Chondrocyte (in vitro differentiated cells): ENCODE measurements at regions not wholly inside any gene's neighbourhood (a gene's known extent, or its start where the extent isn't known, plus 50 kb on each side); places are given as distances from the start of the nearest gene placed in this dataset.
A peak's percentile ranks its signal among the peaks of the same experiment; 100 is the strongest.

Experiments
- DNase-seq: peaks from one replicate; pipeline ENCODE4 v3.0.0; 2021; ENCODE audit warnings: mixed read lengths, low spot score
- H3K27ac Mint-ChIP-seq: one replicate; pipeline ENCODE4 v1.8.0; 2021; ENCODE audit warnings: mild to moderate bottlenecking, moderate library complexity, mixed read lengths; ENCODE audit not compliant: unreplicated experiment
- H3K27me3 Mint-ChIP-seq: 2 replicates; pipeline ENCODE4 v1.8.0; 2021; ENCODE audit warnings: low read depth, mixed read lengths
- H3K36me3 Mint-ChIP-seq: 2 replicates; pipeline ENCODE4 v1.8.0; 2021; ENCODE audit warnings: low read depth, mixed read lengths
- H3K4me1 Mint-ChIP-seq: 2 replicates; pipeline ENCODE4 v1.8.0; 2021; ENCODE audit warnings: low read depth, mild to moderate bottlenecking, mixed read lengths
- H3K4me3 Mint-ChIP-seq: one replicate; pipeline ENCODE4 v1.8.0; 2021; ENCODE audit warnings: mild to moderate bottlenecking, moderate library complexity, mixed read lengths; ENCODE audit not compliant: unreplicated experiment
- H3K9me3 Mint-ChIP-seq: 2 replicates; pipeline ENCODE4 v1.8.0; 2021; ENCODE audit warnings: low read depth, mixed read lengths
- CTCF ChIP-seq: fragments of 200-600 bp; sonication (generic); IDR thresholded peaks from 2 replicates; pipeline ENCODE4 v1.5.0; 2021; ENCODE audit warnings: antibody characterized with exemption, mild to moderate bottlenecking, moderate library complexity

- no peak for DNase-seq
- peaks cover 15% of the 10 kb centered on the region for H3K4me1 Mint-ChIP-seq
- H3K27ac Mint-ChIP-seq = no peak overlapping the region
- no peak overlapping the region for H3K4me3 Mint-ChIP-seq
- no peak for TF ChIP-seq CTCF
- peaks cover 10% of the 10 kb centered on the region for H3K36me3 Mint-ChIP-seq
- peaks cover 10% of the 10 kb centered on the region for H3K9me3 Mint-ChIP-seq
- H3K27me3 Mint-ChIP-seq = no peaks in the 10 kb centered on the region
Measured at GRCh38 chr12:106006382-106006781, 132.4 kb downstream of the NUAK1 start.

GRCh38 chr12:106006940-106007339 is 131.8 kb downstream of the NUAK1 start:
- Mint-ChIP-seq H3K4me3 (no peak overlapping the region), H3K36me3 (peaks cover 10% of the 10 kb centered on the region), H3K4me1 (peaks cover 15% of the 10 kb centered on the region), H3K9me3 (peaks cover 10% of the 10 kb centered on the region), H3K27me3 (no peaks in the 10 kb centered on the region), H3K27ac (peak overlapping the region; percentile 52)
- no peak for TF ChIP-seq CTCF
- no peak for DNase-seq

GRCh38 chr12:106010741-106011140 is 128.0 kb downstream of the NUAK1 start:
- no peak overlapping the region for H3K4me3 Mint-ChIP-seq
- no peak for DNase-seq
- H3K36me3 Mint-ChIP-seq = no peaks in the 10 kb centered on the region
- H3K4me1 Mint-ChIP-seq = peaks cover 15% of the 10 kb centered on the region
- TF ChIP-seq CTCF = no peak
- peak overlapping the region; percentile 69 for H3K27ac Mint-ChIP-seq
- H3K27me3 Mint-ChIP-seq = no peaks in the 10 kb centered on the region
- no peaks in the 10 kb centered on the region for H3K9me3 Mint-ChIP-seq
